Neural cell (in vitro differentiated cells): ENCODE measurements at regions not wholly inside any gene's neighbourhood (a gene's known extent, or its start where the extent isn't known, plus 50 kb on each side); places are given as distances from the start of the nearest gene placed in this dataset.

Experiments used
- H2AFZ ChIP-seq: fragments of 200-600, 300-800 bp; sonication (generic), shearing (Covaris generic); 2 replicates; pipeline ENCODE4 v1.6.0; 2014; ENCODE audit warnings: low read depth, mild to moderate bottlenecking, antibody characterized with exemption, low read length, moderate library complexity
- H3F3A ChIP-seq: fragments of 200-600 bp; shearing (Covaris generic); 2 replicates; pipeline ENCODE4 v1.6.1; 2016; ENCODE audit warnings: mild to moderate bottlenecking, moderate library complexity, mixed read lengths, antibody characterized with exemption, low read length; ENCODE audit not compliant: insufficient read depth, poor library complexity, severe bottlenecking
- H3K27ac ChIP-seq: fragments of 200-600, 300-800 bp; sonication (generic), shearing (Covaris generic); 2 replicates; pipeline ENCODE4 v1.5.1; 2014; ENCODE audit warnings: mild to moderate bottlenecking, low read length, moderate library complexity
- H3K27me3 ChIP-seq: fragments of 300-800, 200-600 bp; sonication (generic), shearing (Covaris generic); 2 replicates; pipeline ENCODE4 v1.6.0; 2014; ENCODE audit warnings: mild to moderate bottlenecking, low read depth, low read length, moderate library complexity; ENCODE audit not compliant: insufficient read depth
- H3K36me3 ChIP-seq: fragments of 300-800, 200-600 bp; sonication (generic), shearing (Covaris generic); 2 replicates; pipeline ENCODE4 v1.5.1; 2014; ENCODE audit warnings: mild to moderate bottlenecking, antibody characterized with exemption, low read length, moderate library complexity; ENCODE audit not compliant: insufficient read depth
- H3K4me2 ChIP-seq: fragments of 300-800, 200-600 bp; sonication (generic), shearing (Covaris generic); 2 replicates; pipeline ENCODE4 v1.6.0; 2014; ENCODE audit warnings: mild to moderate bottlenecking, low read length
- H3K4me3 ChIP-seq: fragments of 300-800, 200-600 bp; sonication (generic), shearing (Covaris generic); 2 replicates; pipeline ENCODE4 v1.5.1; 2014; ENCODE audit warnings: mild to moderate bottlenecking, low read length, moderate library complexity
- H3K79me2 ChIP-seq: fragments of 200-600 bp; shearing (Covaris generic); replicated peaks from 2 replicates; pipeline ENCODE4 v1.6.0; 2014; ENCODE audit warnings: mild to moderate bottlenecking, low read length, moderate library complexity; ENCODE audit not compliant: insufficient read depth
- H3K9ac ChIP-seq: fragments of 300-800, 200-600 bp; sonication (generic), shearing (Covaris generic); 2 replicates; pipeline ENCODE4 v1.6.1; 2016; ENCODE audit warnings: mild to moderate bottlenecking, low read length, mixed read lengths
- H3K9me2 ChIP-seq: fragments of 200-600 bp; shearing (Covaris generic); 2 replicates; pipeline ENCODE4 v1.6.1; 2016; ENCODE audit warnings: mild to moderate bottlenecking, low read length, mixed read lengths; ENCODE audit not compliant: insufficient read depth
- H3K9me3 ChIP-seq: fragments of 200-600, 300-800 bp; sonication (generic), shearing (Covaris generic); 2 replicates; pipeline ENCODE4 v1.6.1; 2016; ENCODE audit warnings: mild to moderate bottlenecking, mixed run types, low read length, moderate library complexity, mixed read lengths
- H4K20me1 ChIP-seq: fragments of 200-600 bp; shearing (Covaris generic); 2 replicates; pipeline ENCODE4 v1.6.1; 2016; ENCODE audit warnings: mild to moderate bottlenecking, mixed run types; ENCODE audit not compliant: insufficient read depth
- CTCF ChIP-seq: fragments of 450-650 bp; IDR thresholded peaks from 2 replicates; pipeline ENCODE4 v1.5.1; 2014; ENCODE audit warnings: antibody characterized with exemption, mild to moderate bottlenecking, moderate library complexity; ENCODE audit not compliant: poor library complexity, severe bottlenecking
- EP300 ChIP-seq: fragments of 450-650 bp; conservative IDR thresholded peaks from 2 replicates; pipeline ENCODE4 v1.6.1; 2014; ENCODE audit warnings: antibody characterized with exemption, mild to moderate bottlenecking, moderate library complexity; ENCODE audit not compliant: poor library complexity, severe bottlenecking
- EZH2 ChIP-seq: fragments of 200-600, 300-800 bp; shearing (Covaris generic), sonication (generic); IDR thresholded peaks from 2 replicates; pipeline ENCODE4 v1.6.1; 2014; ENCODE audit warnings: antibody characterized with exemption, low read length, borderline replicate concordance, mild to moderate bottlenecking; ENCODE audit not compliant: insufficient read depth, poor library complexity, severe bottlenecking
- MXI1 ChIP-seq: fragments of 450-650 bp; conservative IDR thresholded peaks from 2 replicates; pipeline ENCODE4 v1.6.1; 2014; ENCODE audit warnings: antibody characterized with exemption, mild to moderate bottlenecking; ENCODE audit not compliant: poor library complexity, severe bottlenecking
- POLR2AphosphoS5 ChIP-seq: IDR thresholded peaks from 2 replicates; pipeline ENCODE4 v1.6.1; 2012
- RAD21 ChIP-seq: fragments of 450-650 bp; conservative IDR thresholded peaks from 2 replicates; pipeline ENCODE4 v1.6.1; 2014; ENCODE audit warnings: antibody characterized with exemption, mild to moderate bottlenecking, moderate library complexity
- REST ChIP-seq: IDR thresholded peaks from 2 replicates; pipeline ENCODE4 v1.6.1; 2012; ENCODE audit warnings: borderline replicate concordance
- SMC3 ChIP-seq: fragments of 450-650 bp; conservative IDR thresholded peaks from 2 replicates; pipeline ENCODE4 v1.6.1; 2014; ENCODE audit warnings: antibody characterized with exemption, mild to moderate bottlenecking, moderate library complexity; ENCODE audit not compliant: poor library complexity
- TAF1 ChIP-seq: IDR thresholded peaks from 2 replicates; pipeline ENCODE4 v1.6.1; 2012; ENCODE audit warnings: low read depth

- H3K27ac ChIP-seq = no peak overlapping the region
- H3K4me2 ChIP-seq = no peak overlapping the region
- TF ChIP-seq SMC3 (no peak), REST (no peak), EP300 (no peak), RAD21 (no peak), CTCF (no peak), MXI1 (no peak), TAF1 (no peak), EZH2 (no peak), POLR2AphosphoS5 (no peak)
- no peaks in the 10 kb centered on the region for H3K79me2 ChIP-seq
- H3K27me3 ChIP-seq = no peaks in the 10 kb centered on the region
- H3F3A ChIP-seq = no peaks in the 10 kb centered on the region
- H4K20me1 ChIP-seq = no peaks in the 10 kb centered on the region
- H3K36me3 ChIP-seq = no peaks in the 10 kb centered on the region
- no peak overlapping the region for H3K4me3 ChIP-seq
- no peak overlapping the region for H2AFZ ChIP-seq
- no peaks in the 10 kb centered on the region for H3K9me2 ChIP-seq
- H3K9me3 ChIP-seq = no peaks in the 10 kb centered on the region
- H3K9ac ChIP-seq = no peak overlapping the region
Observed at GRCh38 chr17:45692661-45693060, 91.5 kb upstream of the CRHR1 start.

- Histone ChIP-seq H3K9ac (no peak overlapping the region), H3K27me3 (no peaks in the 10 kb centered on the region), H3K9me2 (no peaks in the 10 kb centered on the region), H4K20me1 (no peaks in the 10 kb centered on the region), H2AFZ (no peak overlapping the region), H3K36me3 (no peaks in the 10 kb centered on the region), H3F3A (no peaks in the 10 kb centered on the region), H3K4me2 (no peak overlapping the region), H3K27ac (no peak overlapping the region), H3K9me3 (no peaks in the 10 kb centered on the region), H3K4me3 (no peak overlapping the region), H3K79me2 (no peaks in the 10 kb centered on the region)
- no peak for TF ChIP-seq REST
- no peak for TF ChIP-seq EP300
- TF ChIP-seq SMC3 = no peak
- TF ChIP-seq TAF1 = no peak
- no peak for TF ChIP-seq CTCF
- TF ChIP-seq RAD21 = no peak
- TF ChIP-seq EZH2 = no peak
- no peak for TF ChIP-seq POLR2AphosphoS5
- TF ChIP-seq MXI1 = no peak
Observed at GRCh38 chr17:45693792-45694191, 90.3 kb upstream of the CRHR1 start.
